Endothelial cell of umbilical vein (primary cell): ENCODE measurements at regions not wholly inside any gene's neighbourhood (a gene's known extent, or its start where the extent isn't known, plus 50 kb on each side); places are given as distances from the start of the nearest gene placed in this dataset.

Source experiments
- BruUV-seq: library from RNA; stranded (reverse); fragments of 400-500 nt; replicated peaks from 2 replicates; lab custom pipeline; 2021; lab: Mats Ljungman, UMichigan
- CTCF ChIA-PET: fragments of 300-600, 350-600 bp; sonication (Branson Sonifier 250); formaldehyde crosslinking; loops from one replicate; lab custom pipeline; 2021; ENCODE audit warnings: antibody characterized with exemption, inconsistent platforms; lab: Charles Lee
- POLR2A ChIA-PET: fragments of 300-600, 350-600 bp; sonication (Branson Sonifier 250); formaldehyde crosslinking; loops from one replicate; lab custom pipeline; 2021; ENCODE audit warnings: antibody characterized with exemption, inconsistent platforms; lab: Charles Lee
- DNase-seq: peaks from one replicate; pipeline ENCODE4 v3.0.0-alpha.2; 2011; ENCODE audit warnings: low read depth, low spot score
- FAIRE-seq: peaks from 2 replicates; lab custom pipeline; 2011; peaks lifted over from hg19 to GRCh38; lab: Jason Lieb, UNC
- H2AFZ ChIP-seq: 2 replicates; pipeline ENCODE4 v1.6.0; 2012; ENCODE audit warnings: low read depth, low read length, control low read depth, inconsistent platforms
- H3K27ac ChIP-seq: 2 replicates; pipeline ENCODE4 v1.5.1; 2011; ENCODE audit warnings: low read depth, mild to moderate bottlenecking, control low read depth, low read length, moderate library complexity; ENCODE audit not compliant: insufficient read depth
- H3K27me3 ChIP-seq, 2 experiments: 2 replicates each; pipeline versions ENCODE4 v1.6.0 to v1.6.1; 2011; ENCODE audit warnings: low read length in 2 of 2, mixed read lengths in 1 of 2; ENCODE audit not compliant: control insufficient read depth in 2 of 2, insufficient read depth in 2 of 2
- H3K36me3 ChIP-seq, 2 experiments: 2 replicates in 1 of 2; 3 replicates in 1 of 2; pipeline ENCODE4 v1.5.1; 2011; ENCODE audit warnings: low read length in 2 of 2, mild to moderate bottlenecking in 1 of 2, moderate library complexity in 1 of 2; ENCODE audit not compliant: control insufficient read depth in 2 of 2, insufficient read depth in 2 of 2; ENCODE audit errors: extremely low read depth in 1 of 2
- H3K4me1 ChIP-seq: 3 replicates; pipeline ENCODE4 v1.5.1; 2011; ENCODE audit warnings: mild to moderate bottlenecking, low read length; ENCODE audit not compliant: control insufficient read depth, insufficient read depth; ENCODE audit errors: extremely low read depth
- H3K4me2 ChIP-seq: 2 replicates; pipeline ENCODE4 v1.6.1; 2011; ENCODE audit warnings: low read length, control low read depth, mixed read lengths; ENCODE audit not compliant: insufficient read depth
- H3K4me3 ChIP-seq, 3 experiments: fragments of 200-600 bp in 1 of 3; sonication (generic), shearing (Covaris generic) in 1 of 3; replicated peaks in 1 of 3; 2 replicates each; pipeline ENCODE4 v1.5.1; 2011 to 2016; ENCODE audit warnings: control low read depth in 3 of 3, low read length in 3 of 3, mild to moderate bottlenecking in 2 of 3, inconsistent platforms in 1 of 3, low read depth in 1 of 3, moderate library complexity in 1 of 3; ENCODE audit not compliant: insufficient read depth in 1 of 3
- H3K79me2 ChIP-seq: 2 replicates; pipeline ENCODE4 v1.6.0; 2012; ENCODE audit warnings: low read length, inconsistent platforms; ENCODE audit not compliant: control insufficient read depth, insufficient read depth
- H3K9ac ChIP-seq: replicated peaks from 2 replicates; pipeline ENCODE3; 2011; ENCODE audit warnings: low read length, control low read depth; ENCODE audit not compliant: insufficient read depth; ENCODE audit errors: extremely low read depth
- H3K9me1 ChIP-seq: replicated peaks from 3 replicates; pipeline ENCODE4 v1.6.0; 2011; ENCODE audit warnings: mild to moderate bottlenecking, low read length; ENCODE audit not compliant: control insufficient read depth, insufficient read depth; ENCODE audit errors: extremely low read depth
- H3K9me3 ChIP-seq: replicated peaks from 2 replicates; pipeline ENCODE4 v1.5.1; 2012; ENCODE audit warnings: low read length, inconsistent platforms; ENCODE audit not compliant: control insufficient read depth, insufficient read depth
- H4K20me1 ChIP-seq: replicated peaks from 2 replicates; pipeline ENCODE3; 2011; ENCODE audit warnings: mild to moderate bottlenecking, low read length; ENCODE audit not compliant: control insufficient read depth, insufficient read depth; ENCODE audit errors: extremely low read depth
- CTCF ChIP-seq, 2 donors: IDR thresholded peaks; 1 replicate in 1 of 2; 2 replicates in 1 of 2; pipeline ENCODE4 v1.5.1; 2011; ENCODE audit warnings: low read length in 2 of 2, mild to moderate bottlenecking in 2 of 2, moderate library complexity in 2 of 2, control low read depth in 1 of 2, inconsistent platforms in 1 of 2, low read depth in 1 of 2; ENCODE audit not compliant: insufficient read depth in 1 of 2; ENCODE audit errors: extremely low read depth in 1 of 2
- EZH2 ChIP-seq: IDR thresholded peaks from 2 replicates; pipeline ENCODE4 v1.6.1; 2012; ENCODE audit warnings: borderline replicate concordance, low read depth, mild to moderate bottlenecking, moderate library complexity, low read length, inconsistent platforms; ENCODE audit not compliant: severe bottlenecking
- FOS ChIP-seq: IDR thresholded peaks from 2 replicates; pipeline ENCODE4 v1.6.1; 2011; ENCODE audit warnings: mild to moderate bottlenecking, low read length, moderate library complexity, borderline replicate concordance; ENCODE audit not compliant: insufficient read depth
- GATA2 ChIP-seq: IDR thresholded peaks from 2 replicates; pipeline ENCODE4 v1.7.0; 2011; ENCODE audit warnings: low read depth, mild to moderate bottlenecking, moderate library complexity, mixed read lengths, low read length; ENCODE audit not compliant: insufficient read length, insufficient read depth
- JUN ChIP-seq: IDR thresholded peaks from 2 replicates; pipeline ENCODE4 v1.6.1; 2011; ENCODE audit warnings: borderline replicate concordance, low read depth; ENCODE audit not compliant: insufficient read length, insufficient read depth
- MAX ChIP-seq: IDR thresholded peaks from 2 replicates; pipeline ENCODE4 v1.6.1; 2011; ENCODE audit not compliant: insufficient read depth, insufficient read length
- MYC ChIP-seq: IDR thresholded peaks from one replicate; pipeline ENCODE4 v1.6.1; 2011; ENCODE audit warnings: mild to moderate bottlenecking, low read depth, low read length
- POLR2A ChIP-seq: IDR thresholded peaks from 2 replicates; pipeline ENCODE4 v1.6.1; 2012; ENCODE audit warnings: low read depth, mild to moderate bottlenecking, control low read depth, low read length
- POLR2AphosphoS5 ChIP-seq: IDR thresholded peaks from 2 replicates; pipeline ENCODE4 v1.6.1; 2012; ENCODE audit warnings: low read depth, mild to moderate bottlenecking, control low read depth, low read length, moderate library complexity; ENCODE audit not compliant: insufficient read depth
- dilution Hi-C: fragments of 300-500 bp; cut with MboI; formaldehyde crosslinking; loops from one replicate; pipeline ENCODE4 v1.15.0; 2019; ENCODE audit warnings: low sequenced_read_pairs; ENCODE audit not compliant: extremely low pct_ligation_motif_present
- intact Hi-C: fragments of 100-400 bp; cut with micrococcal nuclease; formaldehyde crosslinking; loops from one replicate; pipeline ENCODE4 v1.10.0; 2022

GRCh38 chr5:24714746-24715145, 70.0 kb upstream of the CDH10 start:
- H3K4me2 ChIP-seq, result no peak overlapping the region
- DNase-seq (no peak), FAIRE-seq (no peak)
- no peak overlapping the region for H2AFZ ChIP-seq
- H4K20me1 ChIP-seq, result no peaks in the 10 kb centered on the region
- ChIA-PET CTCF (no interaction called here), POLR2A (no interaction called here)
- no TSS peak for BruUV-seq
- H3K27ac ChIP-seq, result no peak overlapping the region
- dilution Hi-C loops, result no loop called here
- no peaks in the 10 kb centered on the region for H3K36me3 ChIP-seq
- no peak overlapping the region for H3K9ac ChIP-seq
- H3K9me1 ChIP-seq, result no peaks in the 10 kb centered on the region
- H3K27me3 ChIP-seq, result no peaks in the 10 kb centered on the region
- no peaks in the 10 kb centered on the region for H3K9me3 ChIP-seq
- no peaks in the 10 kb centered on the region for H3K79me2 ChIP-seq
- TF ChIP-seq POLR2AphosphoS5 (no peak), GATA2 (no peak), EZH2 (no peak), JUN (no peak), MAX (no peak), MYC (no peak), FOS (no peak), POLR2A (no peak), CTCF (IDR thresholded peaks at IDR 0.05; ENCODE audit: extremely low read depth in 1 of 2, insufficient read depth in 1 of 2, low read depth in 1 of 2, low read length in 2 of 2) (no peak)
- H3K4me1 ChIP-seq, result no peaks in the 10 kb centered on the region
- intact Hi-C loops, result no loop called here
- no peak overlapping the region for H3K4me3 ChIP-seq
